MCF 10A (cell line): ENCODE measurements at regions not wholly inside any gene's neighbourhood (a gene's known extent, or its start where the extent isn't known, plus 50 kb on each side); places are given as distances from the start of the nearest gene placed in this dataset.
A peak's percentile ranks its signal among the peaks of the same experiment; 100 is the strongest.

ENCODE experiments used
- BruUV-seq: library from RNA; stranded (reverse); fragments of 400-500 nt; replicated peaks from 2 replicates; lab custom pipeline; 2021; lab: Mats Ljungman, UMichigan
- CTCF ChIA-PET: fragments of 300-600 bp; sonication (Branson Sonifier 250); formaldehyde crosslinking; extraction: SDS; loops from one replicate; lab custom pipeline; 2021; ENCODE audit warnings: antibody characterized with exemption, inconsistent platforms; lab: Yijun Ruan, JAX
- POLR2A ChIA-PET: fragments of 300-600, 350-650 bp; sonication (Branson Sonifier 250); formaldehyde crosslinking; extraction: SDS; loops from one replicate; lab custom pipeline; 2020; ENCODE audit warnings: antibody characterized with exemption, inconsistent platforms; lab: Yijun Ruan, JAX
- DNase-seq: peaks from one replicate; pipeline ENCODE4 v3.0.0-alpha.2; 2018; ENCODE audit not compliant: unreplicated experiment
- H3K27ac Mint-ChIP-seq: one replicate; pipeline ENCODE4 v1.8.0; 2022; ENCODE audit warnings: mild to moderate bottlenecking, low read depth, mixed read lengths; ENCODE audit not compliant: unreplicated experiment
- H3K27me3 Mint-ChIP-seq: one replicate; pipeline ENCODE4 v1.8.0; 2022; ENCODE audit warnings: mixed read lengths; ENCODE audit not compliant: insufficient read depth, unreplicated experiment
- H3K36me3 Mint-ChIP-seq: one replicate; pipeline ENCODE4 v1.8.0; 2022; ENCODE audit warnings: mild to moderate bottlenecking, moderate library complexity, mixed read lengths; ENCODE audit not compliant: insufficient read depth, unreplicated experiment
- H3K4me1 Mint-ChIP-seq: one replicate; pipeline ENCODE4 v1.8.0; 2022; ENCODE audit warnings: mixed read lengths; ENCODE audit not compliant: insufficient read depth, unreplicated experiment
- H3K4me3 Mint-ChIP-seq: one replicate; pipeline ENCODE4 v1.8.0; 2022; ENCODE audit warnings: mild to moderate bottlenecking, moderate library complexity, mixed read lengths; ENCODE audit not compliant: unreplicated experiment
- H3K9me3 Mint-ChIP-seq: one replicate; pipeline ENCODE4 v1.8.0; 2022; ENCODE audit warnings: mixed read lengths; ENCODE audit not compliant: unreplicated experiment
- CTCF ChIP-seq: fragments of 200-600 bp; IDR thresholded peaks from one replicate; pipeline ENCODE4 v1.8.0; 2022; ENCODE audit warnings: antibody characterized with exemption, mild to moderate bottlenecking; ENCODE audit not compliant: unreplicated experiment
- intact Hi-C: fragments of 100-400 bp; cut with micrococcal nuclease; formaldehyde crosslinking; loops from 2 replicates; pipeline ENCODE4 v1.14.1; 2022

- BruUV-seq: no TSS peak
- H3K27me3 Mint-ChIP-seq: peaks cover 21% of the 10 kb centered on the region
- H3K27ac Mint-ChIP-seq: no peak overlapping the region
- H3K36me3 Mint-ChIP-seq: no peaks in the 10 kb centered on the region
- no peak overlapping the region for H3K4me3 Mint-ChIP-seq
- H3K9me3 Mint-ChIP-seq: no peaks in the 10 kb centered on the region
- intact Hi-C loops: loop anchor here (5.0 kb wide), 2 partner anchors 159 to 374 kb away; partner anchors contain the start of genes MGAT2 and RPL36AL
- ChIA-PET POLR2A (no interaction called here), CTCF (interaction anchor here (0.6 to 8.3 kb wide), 7 partner anchors 17 to 868 kb away, joined by 3 to 97 read pairs (median 3); partner anchors contain the start of gene RPS29)
- DNase-seq: no peak
- TF ChIP-seq CTCF: no peak
- no peaks in the 10 kb centered on the region for H3K4me1 Mint-ChIP-seq
Observed at GRCh38 chr14:49463146-49463545, 123.0 kb downstream of the RPS29 start.

GRCh38 chr14:49461529-49462401 lies 124.4 kb downstream of the RPS29 start:
- POLR2A ChIA-PET: interaction anchor here (1.0 to 1.4 kb wide), 3 partner anchors 18 to 159 kb away, joined by 3 read pairs; partner anchors contain the start of genes MGAT2 and RPL36AL

GRCh38 chr14:49460662-49461061 lies 125.5 kb downstream of the RPS29 start:
- ChIA-PET CTCF (interaction anchor here (0.6 to 8.3 kb wide), 14 partner anchors 9 to 320 kb away, joined by 3 to 97 read pairs (median 12); partner anchors contain the start of gene RPS29), POLR2A (interaction anchor here (1.0 to 1.4 kb wide), 2 partner anchors 37 to 160 kb away, joined by 3 read pairs; partner anchors contain the start of genes MGAT2 and RPL36AL)
- Mint-ChIP-seq H3K4me3 (no peak overlapping the region), H3K4me1 (no peaks in the 10 kb centered on the region), H3K27me3 (peaks cover 37% of the 10 kb centered on the region), H3K9me3 (no peaks in the 10 kb centered on the region), H3K36me3 (no peaks in the 10 kb centered on the region), H3K27ac (no peak overlapping the region)
- intact Hi-C loops: loop anchor here (5.0 kb wide), 2 partner anchors 162 to 377 kb away; partner anchors contain the start of genes MGAT2 and RPL36AL
- no peak for TF ChIP-seq CTCF
- DNase-seq: no peak
- BruUV-seq: no TSS peak

More at GRCh38 chr14:49461529-49462401, 124.4 kb downstream of the RPS29 start:
- peak; percentile 85 for DNase-seq
- Mint-ChIP-seq H3K4me1 (no peaks in the 10 kb centered on the region), H3K27ac (no peak overlapping the region), H3K36me3 (no peaks in the 10 kb centered on the region), H3K4me3 (no peak overlapping the region), H3K9me3 (no peaks in the 10 kb centered on the region), H3K27me3 (peaks cover 35% of the 10 kb centered on the region)
- no TSS peak for BruUV-seq
- CTCF ChIA-PET: interaction anchor here (0.5 to 8.3 kb wide), 46 partner anchors 9 to 1866 kb away, joined by 3 to 97 read pairs (median 4); partner anchors contain the start of genes NEMF and RPS29
- peak; percentile 67 for TF ChIP-seq CTCF
- intact Hi-C loops: loop anchor here (1.0 to 5.0 kb wide), 4 partner anchors 36 to 376 kb away; partner anchors contain the start of genes MGAT2 and RPL36AL

GRCh38 chr14:49456589-49456988 lies 129.6 kb downstream of the RPS29 start:
- no peaks in the 10 kb centered on the region for H3K9me3 Mint-ChIP-seq
- POLR2A ChIA-PET: no interaction called here
- H3K4me1 Mint-ChIP-seq: no peaks in the 10 kb centered on the region
- TF ChIP-seq CTCF: no peak
- intact Hi-C loops: no loop called here
- peaks cover 37% of the 10 kb centered on the region for H3K27me3 Mint-ChIP-seq
- H3K27ac Mint-ChIP-seq: no peak overlapping the region
- CTCF ChIA-PET: interaction anchor here (0.7 kb wide), 1 partner anchor 31 kb away, joined by 3 read pairs; no protein-coding TSS in a partner anchor
- no peaks in the 10 kb centered on the region for H3K36me3 Mint-ChIP-seq
- no peak for DNase-seq
- H3K4me3 Mint-ChIP-seq: no peak overlapping the region
- no TSS peak for BruUV-seq
